GM23338 (cell line): ENCODE measurements at regions not wholly inside any gene's neighbourhood (a gene's known extent, or its start where the extent isn't known, plus 50 kb on each side); places are given as distances from the start of the nearest gene placed in this dataset.

Source experiments
- CREB1 ChIP-seq: fragments of 250-450 bp; sonication (Bioruptor Pico); IDR thresholded peaks from 2 replicates; pipeline ENCODE4 v1.5.0; 2020; ENCODE audit warnings: low read depth, mild to moderate bottlenecking, moderate library complexity
- EZH2 ChIP-seq: fragments of 200-600 bp; sonication (generic); IDR thresholded peaks from one replicate; pipeline ENCODE4 v1.8.0; 2017; ENCODE audit warnings: antibody characterized with exemption, mild to moderate bottlenecking, low read depth; ENCODE audit not compliant: unreplicated experiment
- EZH2phosphoT487 ChIP-seq: fragments of 200-600 bp; sonication (generic); IDR thresholded peaks from one replicate; pipeline ENCODE4 v1.8.1; 2018; ENCODE audit warnings: antibody characterized with exemption; ENCODE audit not compliant: unreplicated experiment
- JUNB ChIP-seq: IDR thresholded peaks from one replicate; pipeline ENCODE4 v1.6.1; 2016; ENCODE audit warnings: antibody characterized with exemption; ENCODE audit not compliant: unreplicated experiment
- NANOG ChIP-seq: IDR thresholded peaks from 2 replicates; pipeline ENCODE4 v1.6.1; 2016; ENCODE audit warnings: antibody characterized with exemption, borderline replicate concordance
- POLR2AphosphoS5 ChIP-seq: IDR thresholded peaks from 2 replicates; pipeline ENCODE4 v1.6.1; 2016; ENCODE audit warnings: antibody characterized with exemption, low read depth
- ZNF114 ChIP-seq: fragments of 250-450 bp; sonication (Bioruptor Pico); IDR thresholded peaks from 2 replicates; pipeline ENCODE4 v1.5.0; 2020; ENCODE audit warnings: mild to moderate bottlenecking, moderate library complexity
- TF ChIP-seq, protein P1 (sequence below), 2 experiments: fragments of 200-600 bp in 1 of 2; sonication (generic) in 1 of 2; conservative IDR thresholded peaks; 2 replicates each; pipeline versions ENCODE4 v1.5.1 to v1.6.1; 2016 to 2017; ENCODE audit warnings: antibody characterized with exemption in 2 of 2, low read depth in 2 of 2, mild to moderate bottlenecking in 2 of 2, moderate library complexity in 1 of 2
- TF ChIP-seq, protein P2 (sequence below): IDR thresholded peaks from one replicate; pipeline ENCODE4 v1.6.1; 2018; ENCODE audit warnings: antibody characterized with exemption; ENCODE audit not compliant: unreplicated experiment

DNA sequence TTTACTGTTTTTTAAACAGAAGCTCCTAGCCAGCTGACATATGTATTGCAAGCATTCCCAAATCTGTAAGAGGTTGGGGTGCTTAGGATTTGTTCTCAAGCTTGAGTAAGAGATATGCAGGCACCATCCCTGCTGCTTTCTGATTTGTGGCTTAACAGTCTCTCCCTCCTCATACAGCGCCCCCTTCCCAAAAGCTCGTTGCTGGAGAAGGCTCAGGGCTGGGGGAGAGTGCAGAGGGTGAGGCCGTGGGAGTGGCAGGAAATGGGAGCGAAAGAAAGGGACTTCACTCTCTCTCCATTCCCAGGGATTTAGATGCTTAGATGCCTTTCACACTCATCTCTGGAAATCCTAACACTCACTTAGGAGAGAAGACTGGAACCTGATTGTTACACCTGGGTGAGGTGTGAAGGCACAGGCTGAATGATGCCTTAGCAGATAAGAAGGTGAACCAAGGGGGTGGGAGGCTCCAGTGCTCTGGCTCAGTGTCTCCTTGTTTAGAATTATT, 172.0 kb downstream of the C12orf75 start:
- TF ChIP-seq, protein P1, sequence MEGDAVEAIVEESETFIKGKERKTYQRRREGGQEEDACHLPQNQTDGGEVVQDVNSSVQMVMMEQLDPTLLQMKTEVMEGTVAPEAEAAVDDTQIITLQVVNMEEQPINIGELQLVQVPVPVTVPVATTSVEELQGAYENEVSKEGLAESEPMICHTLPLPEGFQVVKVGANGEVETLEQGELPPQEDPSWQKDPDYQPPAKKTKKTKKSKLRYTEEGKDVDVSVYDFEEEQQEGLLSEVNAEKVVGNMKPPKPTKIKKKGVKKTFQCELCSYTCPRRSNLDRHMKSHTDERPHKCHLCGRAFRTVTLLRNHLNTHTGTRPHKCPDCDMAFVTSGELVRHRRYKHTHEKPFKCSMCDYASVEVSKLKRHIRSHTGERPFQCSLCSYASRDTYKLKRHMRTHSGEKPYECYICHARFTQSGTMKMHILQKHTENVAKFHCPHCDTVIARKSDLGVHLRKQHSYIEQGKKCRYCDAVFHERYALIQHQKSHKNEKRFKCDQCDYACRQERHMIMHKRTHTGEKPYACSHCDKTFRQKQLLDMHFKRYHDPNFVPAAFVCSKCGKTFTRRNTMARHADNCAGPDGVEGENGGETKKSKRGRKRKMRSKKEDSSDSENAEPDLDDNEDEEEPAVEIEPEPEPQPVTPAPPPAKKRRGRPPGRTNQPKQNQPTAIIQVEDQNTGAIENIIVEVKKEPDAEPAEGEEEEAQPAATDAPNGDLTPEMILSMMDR (conservative IDR thresholded peaks at IDR 0.05; ENCODE audit: low read depth in 2 of 2): peak; percentile 23 to 50; a peak in 2 of 4 replicates
- TF ChIP-seq EZH2: no peak
- TF ChIP-seq POLR2AphosphoS5: no peak
- TF ChIP-seq EZH2phosphoT487: no peak
- TF ChIP-seq, protein P2, sequence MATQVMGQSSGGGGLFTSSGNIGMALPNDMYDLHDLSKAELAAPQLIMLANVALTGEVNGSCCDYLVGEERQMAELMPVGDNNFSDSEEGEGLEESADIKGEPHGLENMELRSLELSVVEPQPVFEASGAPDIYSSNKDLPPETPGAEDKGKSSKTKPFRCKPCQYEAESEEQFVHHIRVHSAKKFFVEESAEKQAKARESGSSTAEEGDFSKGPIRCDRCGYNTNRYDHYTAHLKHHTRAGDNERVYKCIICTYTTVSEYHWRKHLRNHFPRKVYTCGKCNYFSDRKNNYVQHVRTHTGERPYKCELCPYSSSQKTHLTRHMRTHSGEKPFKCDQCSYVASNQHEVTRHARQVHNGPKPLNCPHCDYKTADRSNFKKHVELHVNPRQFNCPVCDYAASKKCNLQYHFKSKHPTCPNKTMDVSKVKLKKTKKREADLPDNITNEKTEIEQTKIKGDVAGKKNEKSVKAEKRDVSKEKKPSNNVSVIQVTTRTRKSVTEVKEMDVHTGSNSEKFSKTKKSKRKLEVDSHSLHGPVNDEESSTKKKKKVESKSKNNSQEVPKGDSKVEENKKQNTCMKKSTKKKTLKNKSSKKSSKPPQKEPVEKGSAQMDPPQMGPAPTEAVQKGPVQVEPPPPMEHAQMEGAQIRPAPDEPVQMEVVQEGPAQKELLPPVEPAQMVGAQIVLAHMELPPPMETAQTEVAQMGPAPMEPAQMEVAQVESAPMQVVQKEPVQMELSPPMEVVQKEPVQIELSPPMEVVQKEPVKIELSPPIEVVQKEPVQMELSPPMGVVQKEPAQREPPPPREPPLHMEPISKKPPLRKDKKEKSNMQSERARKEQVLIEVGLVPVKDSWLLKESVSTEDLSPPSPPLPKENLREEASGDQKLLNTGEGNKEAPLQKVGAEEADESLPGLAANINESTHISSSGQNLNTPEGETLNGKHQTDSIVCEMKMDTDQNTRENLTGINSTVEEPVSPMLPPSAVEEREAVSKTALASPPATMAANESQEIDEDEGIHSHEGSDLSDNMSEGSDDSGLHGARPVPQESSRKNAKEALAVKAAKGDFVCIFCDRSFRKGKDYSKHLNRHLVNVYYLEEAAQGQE: no peak
- TF ChIP-seq NANOG: no peak
- TF ChIP-seq CREB1: no peak
- TF ChIP-seq ZNF114 (CRISPR knock-in tag): no peak
- no peak for TF ChIP-seq JUNB
